GM21529 (cell line): ENCODE measurements at regions not wholly inside any gene's neighbourhood (a gene's known extent, or its start where the extent isn't known, plus 50 kb on each side); places are given as distances from the start of the nearest gene placed in this dataset.

ENCODE experiments used
- ATAC-seq: cut with Tn5 transposase; IDR thresholded peaks from one replicate; pipeline ENCODE4 v1.9.1; 2021; ENCODE audit not compliant: unreplicated experiment

GRCh38 chr6:164135511-164136132 is 721.1 kb downstream of the QKI start:
- no peak for ATAC-seq

- no peak for ATAC-seq
Observed at GRCh38 chr6:164133095-164133494, 718.6 kb downstream of the QKI start.

DNA sequence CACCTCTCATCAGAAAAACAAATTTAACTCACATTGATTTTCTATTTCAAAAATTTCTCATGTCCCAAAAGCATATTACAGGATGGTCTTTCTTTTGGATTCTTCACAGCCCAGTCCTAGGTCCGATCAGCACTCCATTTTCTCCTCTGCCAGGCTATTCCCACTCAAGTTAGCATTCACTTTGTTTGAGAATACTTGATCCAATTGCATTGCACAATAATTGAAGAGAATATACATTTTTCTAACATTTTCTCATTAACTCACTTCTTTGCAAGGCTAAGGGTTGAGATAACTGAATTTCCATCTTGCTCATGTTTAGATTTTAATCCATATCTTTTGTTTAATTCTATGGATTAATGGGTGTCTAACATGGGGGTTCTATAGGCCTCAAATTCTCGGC is 716.1 kb downstream of the QKI start:
- ATAC-seq, result no peak

DNA sequence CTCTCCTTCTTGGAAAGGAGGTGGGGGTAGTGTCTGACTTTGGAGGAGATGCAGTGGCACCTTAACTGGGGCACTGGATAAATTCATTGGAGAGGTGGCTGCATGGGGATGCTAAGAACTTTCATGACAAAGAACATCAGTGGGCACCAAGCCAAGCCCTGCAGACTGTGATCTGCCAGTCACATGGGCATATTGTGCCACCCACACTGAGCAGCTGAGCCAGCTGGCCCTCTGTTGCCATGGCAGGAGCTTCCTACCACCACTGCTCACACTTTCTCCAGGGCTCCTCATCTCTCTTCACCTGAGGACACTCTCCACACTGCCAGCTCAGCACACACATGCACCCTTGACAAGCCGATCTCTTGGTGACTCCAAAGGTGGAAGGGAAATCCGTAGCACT is 715.6 kb downstream of the QKI start:
- ATAC-seq, result no peak

GRCh38 chr6:164129218-164129617 is 714.7 kb downstream of the QKI start:
- ATAC-seq, result no peak

DNA sequence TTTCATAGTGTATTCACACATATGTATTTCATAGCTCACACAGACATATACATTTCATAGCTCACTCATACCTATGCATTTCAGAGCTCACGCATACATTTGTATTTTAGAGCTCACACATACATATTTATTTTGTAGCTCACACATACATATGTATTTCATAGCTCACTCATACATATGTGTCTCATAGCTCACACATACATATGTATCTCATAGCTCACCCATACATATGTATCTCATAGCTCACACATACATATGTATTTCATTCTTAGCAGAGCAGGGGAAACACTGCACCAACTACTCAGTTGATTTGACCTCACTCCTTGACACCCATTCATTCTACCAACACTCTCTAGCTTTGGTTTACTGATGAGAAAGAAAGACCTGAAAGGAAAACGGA is 713.6 kb downstream of the QKI start:
- no peak for ATAC-seq

GRCh38 chr6:164124986-164125385 is 710.5 kb downstream of the QKI start:
- ATAC-seq, result no peak

GRCh38 chr6:164124473-164124872 is 710.0 kb downstream of the QKI start:
- ATAC-seq, result no peak

GRCh38 chr6:164122109-164122508 is 707.6 kb downstream of the QKI start:
- ATAC-seq, result no peak

- ATAC-seq, result no peak
Observed at GRCh38 chr6:164121527-164121926, 707.0 kb downstream of the QKI start.

DNA sequence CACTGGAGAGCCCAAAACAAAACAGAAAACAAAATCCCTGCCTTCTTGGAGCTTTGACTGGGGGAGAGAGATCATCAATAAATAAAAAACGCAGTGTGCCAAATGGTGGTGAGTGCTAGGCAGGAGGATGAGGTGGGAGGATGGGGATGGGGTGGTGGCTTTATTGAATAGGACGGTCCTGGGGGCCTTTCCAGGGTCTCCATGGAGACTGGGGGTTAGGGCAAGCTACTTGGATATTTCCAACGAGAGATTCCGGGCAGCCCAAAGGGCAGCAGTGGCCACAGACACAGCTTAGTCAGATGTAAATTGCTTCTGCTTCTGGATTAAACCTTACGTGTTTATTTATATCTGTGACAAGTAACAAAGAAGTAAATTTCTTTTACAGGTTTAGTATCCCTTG is 700.1 kb downstream of the QKI start:
- ATAC-seq, result no peak

DNA sequence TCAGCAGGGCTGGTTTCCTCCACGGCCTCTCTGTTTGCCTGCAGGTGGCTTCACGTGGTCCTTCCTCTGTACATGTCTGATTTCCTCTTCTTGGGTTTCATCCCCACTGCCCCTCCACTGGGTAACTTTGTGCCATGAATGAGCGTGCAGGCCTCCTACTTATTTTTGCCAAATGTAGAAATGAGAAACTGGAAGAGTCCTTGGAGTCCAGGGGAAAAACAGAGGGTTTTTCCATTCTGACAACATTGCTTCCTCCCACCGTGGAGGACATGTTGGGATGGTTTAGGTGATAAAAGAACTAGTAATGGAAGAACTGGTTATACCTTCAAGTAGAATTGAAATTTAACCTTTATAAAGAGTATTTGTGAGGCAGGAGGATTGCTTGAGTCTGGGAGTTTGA is 699.5 kb downstream of the QKI start:
- no peak for ATAC-seq

DNA sequence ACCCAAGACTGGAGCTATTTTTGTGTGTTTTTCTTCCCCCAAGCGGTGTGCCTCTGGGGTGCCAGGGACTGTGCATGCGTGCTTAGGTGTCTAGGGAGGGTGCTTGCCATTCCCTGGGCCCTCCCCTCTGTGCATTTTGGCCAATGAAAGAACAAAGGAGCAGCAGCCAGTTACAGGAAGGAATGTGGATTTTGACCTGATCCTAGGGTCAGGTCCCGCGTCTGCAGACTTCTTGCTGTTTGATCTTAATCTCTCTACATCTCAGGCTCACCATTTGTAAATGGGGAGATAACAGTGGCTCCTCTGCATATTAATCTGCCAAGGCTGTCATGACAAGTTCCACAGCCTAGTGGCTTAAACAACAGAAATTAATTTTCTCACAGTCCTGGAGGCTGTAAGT is 699.1 kb downstream of the QKI start:
- no peak for ATAC-seq

- ATAC-seq, result no peak
Observed at GRCh38 chr6:164109770-164110140, 695.2 kb downstream of the QKI start.

- no peak for ATAC-seq
Observed at GRCh38 chr6:164108869-164109769, 694.6 kb downstream of the QKI start.

DNA sequence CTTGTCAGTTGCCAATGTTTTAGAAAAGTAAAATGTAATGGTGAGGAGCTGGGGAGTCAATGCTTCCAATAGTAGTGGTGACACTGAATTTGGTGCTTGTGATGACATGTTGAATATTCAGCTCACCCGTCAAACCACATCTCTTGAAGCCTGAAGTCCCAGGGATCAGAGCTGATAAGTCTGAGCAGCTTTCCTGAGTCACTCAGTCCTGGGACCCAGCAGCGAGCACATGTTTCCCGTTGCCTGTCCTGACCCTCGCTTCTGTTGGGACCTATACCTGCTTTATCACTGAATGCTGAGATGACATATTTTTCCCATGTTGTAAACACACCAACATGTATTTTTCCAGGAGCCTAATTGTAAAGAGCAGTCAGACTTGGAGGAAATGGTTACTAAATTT is 693.6 kb downstream of the QKI start:
- no peak for ATAC-seq

DNA sequence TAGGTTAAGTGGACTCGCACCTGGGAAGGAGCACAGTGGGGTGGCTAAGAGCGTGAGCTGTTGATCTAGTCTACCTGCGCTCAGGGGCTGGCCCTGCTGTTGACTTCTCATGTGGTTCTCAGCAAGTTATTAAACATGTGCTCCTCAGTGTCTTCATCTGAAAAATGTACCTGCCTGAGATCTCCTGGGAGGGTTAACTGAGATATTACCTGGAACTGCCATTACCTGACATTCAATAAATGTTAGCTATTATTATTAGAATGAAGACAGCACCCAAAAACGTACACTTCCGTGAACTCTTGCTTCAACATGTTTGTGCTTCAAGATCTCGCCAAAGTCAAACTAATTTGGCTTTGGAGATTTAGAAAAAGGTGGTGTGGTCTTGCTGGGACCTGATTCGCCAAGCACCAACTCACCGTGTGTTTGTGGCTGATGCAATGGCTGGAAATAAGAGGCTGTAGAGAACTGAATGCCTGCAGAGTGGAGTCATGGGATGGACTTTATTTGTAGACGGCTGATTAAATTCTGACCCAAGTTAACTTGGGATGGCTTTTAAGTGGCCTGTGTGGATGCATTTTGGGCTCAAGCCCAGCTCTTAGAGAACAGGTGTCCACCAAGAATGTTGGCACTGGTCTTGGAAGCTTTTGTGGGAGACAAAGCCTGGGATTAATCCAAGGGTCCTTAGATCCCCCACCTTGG is 692.9 kb downstream of the QKI start:
- no peak for ATAC-seq

GRCh38 chr6:164106345-164106769 is 691.8 kb downstream of the QKI start:
- no peak for ATAC-seq

DNA sequence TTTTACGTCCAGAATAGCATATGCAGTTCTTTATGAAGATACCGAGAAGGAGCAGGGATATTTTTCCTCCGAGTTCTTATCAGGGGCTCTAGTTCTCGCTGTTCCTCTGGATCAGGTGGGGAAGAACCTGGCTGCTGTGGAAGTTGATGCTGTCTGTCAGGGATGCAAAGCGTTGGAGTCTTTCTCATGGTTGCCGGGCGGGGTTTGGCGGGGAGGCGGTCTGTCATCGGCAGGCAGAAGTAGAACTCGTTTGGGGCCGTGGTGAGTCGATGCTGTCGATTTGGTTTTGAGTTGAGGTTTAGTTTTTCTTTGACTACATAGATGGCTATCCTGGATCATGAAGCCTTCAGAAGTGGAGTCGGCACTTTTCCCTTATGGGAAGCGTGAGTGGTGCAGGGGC is 691.2 kb downstream of the QKI start:
- no peak for ATAC-seq

- no peak for ATAC-seq
Observed at GRCh38 chr6:164104432-164104831, 689.9 kb downstream of the QKI start.

- ATAC-seq, result no peak
Observed at GRCh38 chr6:164102693-164103092, 688.2 kb downstream of the QKI start.

DNA sequence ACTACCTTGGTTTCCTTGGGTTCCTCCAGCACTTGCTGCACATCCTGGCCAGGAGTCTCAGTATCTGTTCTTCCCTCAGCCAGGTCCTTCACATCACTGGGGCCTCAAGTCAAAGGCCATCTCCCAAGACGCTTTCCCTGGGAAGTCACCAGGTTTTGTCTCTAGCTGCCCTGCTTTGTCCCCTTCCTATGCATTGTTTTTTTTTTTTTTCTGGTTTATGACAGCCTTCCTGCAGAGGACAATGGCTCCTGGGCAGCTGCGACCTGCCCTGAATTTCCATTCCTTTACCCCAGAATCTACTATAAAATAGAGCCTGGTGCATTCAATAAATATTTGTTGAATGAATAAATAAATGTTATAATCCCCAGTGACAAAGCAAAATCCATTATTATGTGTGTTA is 687.3 kb downstream of the QKI start:
- no peak for ATAC-seq
